HCT116 (cell line): ENCODE measurements at regions not wholly inside any gene's neighbourhood (a gene's known extent, or its start where the extent isn't known, plus 50 kb on each side); places are given as distances from the start of the nearest gene placed in this dataset.

Experiments
- ATAC-seq: fragments of 200-7000 bp; cut with Tn5 transposase; 2 replicates; pipeline ENCODE4 v1.9.1; 2020; ENCODE audit warnings: mild to moderate bottlenecking, moderate library complexity
- BruUV-seq: library from RNA; stranded (reverse); fragments of 400-500 nt; replicated peaks from 2 replicates; lab custom pipeline; 2021; lab: Mats Ljungman, UMichigan
- CTCF ChIA-PET: fragments of 300-600 bp; sonication (Branson Sonifier 250); formaldehyde crosslinking; loops from one replicate; lab custom pipeline; 2021; ENCODE audit warnings: antibody characterized with exemption; lab: Charles Lee
- POLR2A ChIA-PET: fragments of 300-600, 350-600 bp; sonication (Branson Sonifier 250); formaldehyde crosslinking; loops from one replicate; lab custom pipeline; 2021; ENCODE audit warnings: antibody characterized with exemption; lab: Charles Lee
- RAD21 ChIA-PET, 2 experiments: fragments of 300-600 bp; sonication (Branson Sonifier 250); formaldehyde crosslinking; loops; one replicate each; lab custom pipeline; 2023; ENCODE audit warnings: low total read pairs in 2 of 2; ENCODE audit not compliant: uncharacterized antibody in 2 of 2, unreplicated experiment in 2 of 2, low non-redundant PET in 1 of 2; lab: Charles Lee
- DNase-seq: peaks from one replicate; pipeline ENCODE4 v3.0.0-alpha.2; 2010; ENCODE audit warnings: low read depth, low spot score
- H2AFZ ChIP-seq: fragments of 200-600 bp; shearing (Covaris generic), sonication (generic); 2 replicates; pipeline ENCODE4 v1.6.1; 2017; ENCODE audit warnings: low read depth, mixed run types, mixed read lengths, antibody characterized with exemption, low read length; ENCODE audit not compliant: poor library complexity, severe bottlenecking
- H3K27ac ChIP-seq: 2 replicates; pipeline ENCODE4 v1.5.1; 2012; ENCODE audit warnings: low read depth, low read length
- H3K27me3 ChIP-seq: fragments of 200-600 bp; sonication (generic); 2 replicates; pipeline ENCODE4 v1.6.1; 2016; ENCODE audit warnings: mixed run types, low read length, mixed read lengths; ENCODE audit not compliant: insufficient read depth
- H3K36me3 ChIP-seq, 2 experiments: fragments of 200-500 bp in 1 of 2; fragments of 200-600 bp in 1 of 2; sonication (Bioruptor generic) in 1 of 2; sonication (generic) in 1 of 2; 2 replicates each; pipeline versions ENCODE4 v1.5.1 to v1.6.1; 2014 to 2016; ENCODE audit warnings: low read length in 2 of 2, inconsistent platforms in 1 of 2, mixed read lengths in 1 of 2, mixed run types in 1 of 2; ENCODE audit not compliant: insufficient read depth in 2 of 2, control insufficient read depth in 1 of 2
- H3K4me1 ChIP-seq, 2 experiments: fragments of 200-600 bp in 1 of 2; sonication (generic) in 1 of 2; 2 replicates each; pipeline versions ENCODE4 v1.5.1 to v1.6.1; 2012 to 2017; ENCODE audit warnings: low read length in 2 of 2, inconsistent platforms in 1 of 2, mild to moderate bottlenecking in 1 of 2, mixed read lengths in 1 of 2, mixed run types in 1 of 2, moderate library complexity in 1 of 2; ENCODE audit not compliant: insufficient read depth in 2 of 2, control insufficient read depth in 1 of 2
- H3K4me2 ChIP-seq: fragments of 200-600 bp; sonication (generic); 2 replicates; pipeline ENCODE4 v1.6.1; 2017; ENCODE audit warnings: mixed run types, low read length, mixed read lengths
- H3K4me3 ChIP-seq, 2 experiments: fragments of 200-600 bp in 1 of 2; sonication (generic) in 1 of 2; replicated peaks in 1 of 2; 2 replicates each; pipeline ENCODE4 v1.5.1; 2011 to 2016; ENCODE audit warnings: low read length in 2 of 2, control low read depth in 1 of 2, low read depth in 1 of 2, mild to moderate bottlenecking in 1 of 2, mixed read lengths in 1 of 2, mixed run types in 1 of 2
- H3K79me2 ChIP-seq: fragments of 200-600 bp; sonication (generic); 2 replicates; pipeline ENCODE4 v1.6.1; 2017; ENCODE audit warnings: mild to moderate bottlenecking, mixed run types, low read length, moderate library complexity, mixed read lengths; ENCODE audit not compliant: insufficient read depth
- H3K9ac ChIP-seq: fragments of 200-600 bp; sonication (generic); 2 replicates; pipeline ENCODE4 v1.6.1; 2016; ENCODE audit warnings: low read length, mixed read lengths
- H3K9me2 ChIP-seq: fragments of 200-600 bp; sonication (generic), shearing (Covaris generic); 2 replicates; pipeline ENCODE4 v1.6.1; 2017; ENCODE audit warnings: mixed run types, mild to moderate bottlenecking, moderate library complexity; ENCODE audit not compliant: insufficient read depth
- H3K9me3 ChIP-seq, 2 experiments: fragments of 200-500 bp in 1 of 2; fragments of 200-600 bp in 1 of 2; sonication (Bioruptor generic) in 1 of 2; sonication (generic) in 1 of 2; 2 replicates each; pipeline ENCODE4 v1.6.1; 2014 to 2017; ENCODE audit warnings: low read length in 2 of 2, mixed read lengths in 2 of 2, inconsistent platforms in 1 of 2, low read depth in 1 of 2, mild to moderate bottlenecking in 1 of 2, mixed run types in 1 of 2, moderate library complexity in 1 of 2; ENCODE audit not compliant: control insufficient read depth in 1 of 2, insufficient read depth in 1 of 2
- H4K20me1 ChIP-seq: fragments of 200-600 bp; sonication (generic), shearing (Covaris generic); 2 replicates; pipeline ENCODE4 v1.6.1; 2017; ENCODE audit warnings: mixed run types, mild to moderate bottlenecking, moderate library complexity; ENCODE audit not compliant: insufficient read depth
- CBX3 ChIP-seq: IDR thresholded peaks from 2 replicates; pipeline ENCODE4 v1.6.1; 2012; ENCODE audit warnings: low read depth
- CEBPB ChIP-seq: IDR thresholded peaks from 2 replicates; pipeline ENCODE4 v1.6.1; 2012; ENCODE audit warnings: low read depth
- CTCF ChIP-seq, 3 experiments: fragments of 200-600 bp in 1 of 3; sonication (generic) in 1 of 3; IDR thresholded peaks in 2 of 3; conservative IDR thresholded peaks in 1 of 3; 2 replicates each; pipeline ENCODE4 v1.5.1; 2012 to 2017; ENCODE audit warnings: low read depth in 2 of 3, low read length in 2 of 3, antibody characterized with exemption in 1 of 3, borderline replicate concordance in 1 of 3, control low read depth in 1 of 3, mild to moderate bottlenecking in 1 of 3, mixed read lengths in 1 of 3, mixed run types in 1 of 3, moderate library complexity in 1 of 3; ENCODE audit not compliant: insufficient read depth in 1 of 3
- EGR1 ChIP-seq: IDR thresholded peaks from 2 replicates; pipeline ENCODE4 v1.6.1; 2012; ENCODE audit warnings: low read depth
- ELF1 ChIP-seq: IDR thresholded peaks from 2 replicates; pipeline ENCODE4 v1.6.1; 2012; ENCODE audit warnings: low read depth, borderline replicate concordance
- EZH2 ChIP-seq: fragments of 200-600 bp; sonication (generic); IDR thresholded peaks from 2 replicates; pipeline ENCODE4 v1.6.1; 2017; ENCODE audit warnings: antibody characterized with exemption, mixed run types
- EZH2phosphoT487 ChIP-seq: fragments of 200-600 bp; IDR thresholded peaks from 2 replicates; pipeline ENCODE4 v1.6.1; 2018; ENCODE audit warnings: antibody characterized with exemption, borderline replicate concordance
- FOSL1 ChIP-seq: IDR thresholded peaks from 2 replicates; pipeline ENCODE4 v1.6.1; 2012; ENCODE audit warnings: low read depth
- JUND ChIP-seq: IDR thresholded peaks from 2 replicates; pipeline ENCODE4 v1.6.1; 2012
- POLR2A ChIP-seq: IDR thresholded peaks from 2 replicates; pipeline ENCODE4 v1.7.0; 2011; ENCODE audit warnings: borderline replicate concordance; ENCODE audit not compliant: insufficient read depth, insufficient read length; ENCODE audit errors: extremely low read depth
- POLR2AphosphoS5 ChIP-seq: IDR thresholded peaks from 2 replicates; pipeline ENCODE4 v1.6.1; 2011; ENCODE audit warnings: mild to moderate bottlenecking, low read depth, low read length, moderate library complexity
- REST ChIP-seq: IDR thresholded peaks from 2 replicates; pipeline ENCODE4 v1.6.1; 2012; ENCODE audit warnings: low read depth
- SIN3A ChIP-seq: IDR thresholded peaks from 2 replicates; pipeline ENCODE4 v1.6.1; 2012; ENCODE audit warnings: low read depth
- SP1 ChIP-seq: IDR thresholded peaks from 2 replicates; pipeline ENCODE4 v1.6.1; 2012; ENCODE audit warnings: low read depth
- SRF ChIP-seq: IDR thresholded peaks from 2 replicates; pipeline ENCODE4 v1.6.1; 2012; ENCODE audit warnings: low read depth
- TCF7L2 ChIP-seq: IDR thresholded peaks from 2 replicates; pipeline ENCODE4 v1.7.0; 2011; ENCODE audit warnings: borderline replicate concordance, inconsistent platforms; ENCODE audit not compliant: insufficient read depth, insufficient read length; ENCODE audit errors: extremely low read depth
- YY1 ChIP-seq: IDR thresholded peaks from 2 replicates; pipeline ENCODE4 v1.6.1; 2011; ENCODE audit warnings: low read length, low read depth, moderate library complexity, mild to moderate bottlenecking; ENCODE audit not compliant: insufficient replicate concordance; ENCODE audit errors: extremely low read depth
- ZBTB33 ChIP-seq: IDR thresholded peaks from 2 replicates; pipeline ENCODE4 v1.6.1; 2011; ENCODE audit warnings: mild to moderate bottlenecking, low read length, moderate library complexity; ENCODE audit not compliant: insufficient replicate concordance; ENCODE audit errors: extremely low read depth
- ZFX ChIP-seq: fragments of 450-650 bp; IDR thresholded peaks from 2 replicates; pipeline ENCODE4 v1.6.1; 2017
- ZNF274 ChIP-seq: fragments of 200-500 bp; sonication (Bioruptor generic); IDR thresholded peaks from 2 replicates; pipeline ENCODE4 v1.6.1; 2014; ENCODE audit warnings: mild to moderate bottlenecking, low read depth, low read length, inconsistent platforms
- intact Hi-C: fragments of 100-400 bp; cut with micrococcal nuclease; formaldehyde crosslinking; loops from 2 replicates; pipeline ENCODE4 v1.10.0; 2022

- TF ChIP-seq ZFX (no peak), EGR1 (no peak), ZNF274 (no peak), SIN3A (no peak), FOSL1 (no peak), CBX3 (no peak), ZBTB33 (no peak), POLR2A (no peak), TCF7L2 (no peak), JUND (no peak), CEBPB (no peak), REST (no peak), ELF1 (no peak), CTCF (IDR thresholded peaks at IDR 0.05 in 2 of 3, conservative IDR thresholded peaks at IDR 0.05 in 1 of 3; ENCODE audit: borderline replicate concordance in 1 of 3, insufficient read depth in 1 of 3, low read depth in 2 of 3, low read length in 2 of 3) (no peak), EZH2 (no peak), POLR2AphosphoS5 (no peak), SP1 (no peak), EZH2phosphoT487 (no peak), YY1 (no peak), SRF (no peak)
- CTCF ChIA-PET = no interaction called here
- no peaks in the 10 kb centered on the region for H3K4me1 ChIP-seq
- no peaks in the 10 kb centered on the region for H3K27me3 ChIP-seq
- H3K27ac ChIP-seq = no peak overlapping the region
- no peaks in the 10 kb centered on the region for H3K36me3 ChIP-seq
- no peak overlapping the region for H3K4me3 ChIP-seq
- H2AFZ ChIP-seq = no peak overlapping the region
- H4K20me1 ChIP-seq = no peaks in the 10 kb centered on the region
- no peak for ATAC-seq
- no peak overlapping the region for H3K9ac ChIP-seq
- RAD21 ChIA-PET = no interaction called here
- POLR2A ChIA-PET = no interaction called here
- H3K4me2 ChIP-seq = no peak overlapping the region
- no peaks in the 10 kb centered on the region for H3K9me3 ChIP-seq
- intact Hi-C loops = no loop called here
- no TSS peak for BruUV-seq
- DNase-seq = no peak
- no peaks in the 10 kb centered on the region for H3K9me2 ChIP-seq
- no peaks in the 10 kb centered on the region for H3K79me2 ChIP-seq
Observed at GRCh38 chr10:33773253-33773573, 438.7 kb upstream of the NRP1 start.
